HFFc6 (cell line): ENCODE measurements at regions not wholly inside any gene's neighbourhood (a gene's known extent, or its start where the extent isn't known, plus 50 kb on each side); places are given as distances from the start of the nearest gene placed in this dataset.

Experiments
- DNase-seq: peaks from one replicate; pipeline ENCODE4 v3.0.0-alpha.2; 2018
- H3K27ac Mint-ChIP-seq: 2 replicates; pipeline ENCODE4 v1.8.0; 2020; ENCODE audit warnings: mild to moderate bottlenecking, mixed read lengths
- H3K27me3 Mint-ChIP-seq: 2 replicates; pipeline ENCODE4 v1.8.0; 2021; ENCODE audit warnings: mild to moderate bottlenecking, moderate library complexity, mixed read lengths; ENCODE audit not compliant: insufficient read depth
- H3K36me3 Mint-ChIP-seq: 2 replicates; pipeline ENCODE4 v1.8.0; 2021; ENCODE audit warnings: low read depth, mixed read lengths
- H3K4me1 Mint-ChIP-seq: 2 replicates; pipeline ENCODE4 v1.8.0; 2020; ENCODE audit warnings: low read depth, mixed read lengths
- H3K4me3 Mint-ChIP-seq: 2 replicates; pipeline ENCODE4 v1.8.0; 2020; ENCODE audit warnings: mild to moderate bottlenecking, moderate library complexity, mixed read lengths
- H3K9me3 Mint-ChIP-seq: 2 replicates; pipeline ENCODE4 v1.8.0; 2020; ENCODE audit warnings: mild to moderate bottlenecking, mixed read lengths
- CTCF ChIP-seq: fragments of 200-600 bp; sonication (generic); IDR thresholded peaks from 2 replicates; pipeline ENCODE4 v1.5.0; 2021; ENCODE audit warnings: antibody characterized with exemption, mild to moderate bottlenecking

GRCh38 chr18:22551536-22552151 is 133.9 kb upstream of the CTAGE1 start:
- no peak overlapping the region; the same call in 1 of the 2 replicates for H3K27ac Mint-ChIP-seq
- H3K4me3 Mint-ChIP-seq, result peak overlapping the region; percentile 60
- TF ChIP-seq CTCF, result no peak
- H3K36me3 Mint-ChIP-seq, result no peaks in the 10 kb centered on the region; the same call in none of the 2 replicates
- peaks cover 29% of the 10 kb centered on the region for H3K4me1 Mint-ChIP-seq
- peak; percentile 85 for DNase-seq
- H3K9me3 Mint-ChIP-seq, result no peaks in the 10 kb centered on the region
- no peaks in the 10 kb centered on the region for H3K27me3 Mint-ChIP-seq

- no peaks in the 10 kb centered on the region; the same call in none of the 2 replicates for H3K36me3 Mint-ChIP-seq
- H3K27ac Mint-ChIP-seq, result peak overlapping the region; percentile 38
- H3K27me3 Mint-ChIP-seq, result no peaks in the 10 kb centered on the region
- H3K9me3 Mint-ChIP-seq, result no peaks in the 10 kb centered on the region
- DNase-seq, result no peak
- H3K4me1 Mint-ChIP-seq, result peaks cover 35% of the 10 kb centered on the region
- H3K4me3 Mint-ChIP-seq, result no peak overlapping the region
- TF ChIP-seq CTCF, result no peak
These were observed 134.5 kb upstream of the CTAGE1 start for GRCh38 chr18:22552254-22552653.

- Mint-ChIP-seq H3K27me3 (peaks cover 2% of the 10 kb centered on the region; the same call in 1 of the 2 replicates), H3K9me3 (no peaks in the 10 kb centered on the region), H3K27ac (peak overlapping the region; percentile 38; the same call in 1 of the 2 replicates), H3K4me1 (peaks cover 42% of the 10 kb centered on the region), H3K36me3 (no peaks in the 10 kb centered on the region; the same call in none of the 2 replicates), H3K4me3 (no peak overlapping the region)
- TF ChIP-seq CTCF, result no peak
- DNase-seq, result no peak
These were observed 135.3 kb upstream of the CTAGE1 start for GRCh38 chr18:22552899-22553460.

- no peak overlapping the region for H3K27ac Mint-ChIP-seq
These were observed 138.8 kb upstream of the CTAGE1 start for GRCh38 chr18:22556222-22557167.

More at GRCh38 chr18:22556222-22557167, 138.8 kb upstream of the CTAGE1 start:
- Mint-ChIP-seq H3K9me3 (no peaks in the 10 kb centered on the region), H3K27me3 (peaks cover 2% of the 10 kb centered on the region; the same call in 1 of the 2 replicates), H3K4me1 (peaks cover 62% of the 10 kb centered on the region), H3K4me3 (no peak overlapping the region), H3K36me3 (no peaks in the 10 kb centered on the region; the same call in none of the 2 replicates)
- no peak for DNase-seq
- no peak for TF ChIP-seq CTCF
